ELR (cell line): ENCODE measurements at regions not wholly inside any gene's neighbourhood (a gene's known extent, or its start where the extent isn't known, plus 50 kb on each side); places are given as distances from the start of the nearest gene placed in this dataset.
"Not testable (repeated sequence)": the region's sequence is repeated elsewhere in the genome, so short reads cannot be mapped to it uniquely, and the experiment has no call there.

Experiments used
- DNase-seq: peaks from one replicate; pipeline ENCODE4 v3.0.0-alpha.2; 2015; ENCODE audit warnings: low read depth

DNA sequence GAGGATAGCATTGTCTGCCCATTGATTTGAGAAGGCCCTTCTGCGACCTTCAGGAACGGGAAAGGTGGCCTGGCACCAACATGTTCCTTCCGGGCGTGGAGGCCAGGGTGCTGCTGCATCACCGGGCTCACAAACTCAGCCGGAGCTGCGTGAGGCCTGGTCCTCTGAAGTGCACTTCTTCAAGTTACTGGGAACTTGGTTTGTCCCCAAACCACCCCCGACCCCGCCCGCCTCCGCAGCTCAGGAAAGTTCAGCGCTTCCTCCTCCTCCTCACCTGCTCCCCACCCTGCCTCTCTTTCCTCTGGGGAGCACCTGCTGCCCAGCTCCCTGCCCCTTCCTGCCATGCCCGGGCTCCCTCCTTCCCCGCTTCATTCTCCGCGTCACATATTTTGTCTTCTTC is 116.0 kb upstream of the LRPAP1 start:
- DNase-seq: no peak

DNA sequence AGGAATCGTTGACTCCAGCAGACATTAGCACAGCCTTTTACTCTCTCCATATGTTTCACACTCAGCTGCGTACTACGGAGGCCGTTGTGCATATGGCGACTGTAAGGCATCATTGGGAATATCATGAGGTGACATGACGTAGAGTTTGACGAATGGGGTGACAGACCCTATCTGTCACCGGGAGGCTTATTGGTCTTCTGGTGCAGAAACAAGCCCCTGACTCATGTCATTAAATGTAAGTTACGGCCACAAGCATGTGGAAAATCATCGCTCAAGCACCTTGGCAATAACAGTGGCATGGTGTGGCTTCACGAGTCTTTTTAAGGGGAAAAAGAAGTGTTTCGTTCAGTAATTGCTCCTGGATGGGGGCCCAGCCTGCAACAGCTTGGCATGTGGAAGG is 115.2 kb upstream of the LRPAP1 start:
- no peak for DNase-seq

DNA sequence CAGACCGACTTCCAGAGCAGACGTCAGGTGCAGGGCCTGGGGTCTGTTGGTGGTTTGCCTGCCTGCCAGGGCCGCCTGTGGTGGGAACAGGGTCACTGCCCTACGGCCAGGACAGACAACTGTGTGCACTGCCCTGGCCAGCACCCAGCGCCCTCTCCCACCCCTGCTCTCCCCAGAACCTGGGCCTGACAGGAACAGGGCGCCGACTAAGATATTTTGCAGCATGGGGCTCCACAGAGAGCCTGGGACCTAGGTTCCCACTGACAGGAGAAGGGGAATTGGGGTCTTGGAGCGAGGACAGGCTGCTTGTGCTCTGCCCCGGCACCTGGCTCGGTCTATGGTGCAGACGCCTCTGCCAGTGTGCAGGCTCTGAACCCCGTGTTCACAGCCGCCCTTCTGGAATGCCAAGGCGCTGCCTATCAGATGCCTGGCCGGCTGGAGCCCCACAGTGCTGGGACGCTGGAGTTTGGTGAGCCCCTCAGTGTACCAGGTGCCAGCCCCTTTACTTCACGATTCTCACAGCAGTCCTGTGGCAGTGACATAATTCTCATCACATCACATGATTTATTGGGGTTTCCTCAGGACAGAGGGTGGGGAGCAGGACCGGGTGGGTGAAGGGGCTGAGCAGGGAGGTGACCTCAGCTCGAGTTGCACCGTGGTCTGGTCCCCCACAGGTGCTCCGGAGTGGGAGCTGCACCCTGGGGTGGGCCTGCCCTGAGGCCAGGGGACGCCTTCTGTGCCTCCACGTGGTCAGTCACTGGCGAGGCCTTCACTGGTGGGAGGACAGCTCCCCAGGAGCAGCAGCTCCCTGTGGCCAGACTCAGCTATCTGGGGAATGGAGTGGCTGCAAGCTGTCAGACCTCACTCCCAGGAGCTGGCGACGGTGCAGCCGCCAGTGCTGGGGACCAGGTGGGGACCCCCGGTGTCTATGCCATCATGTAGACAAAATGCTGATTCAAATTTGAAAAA is 113.8 kb upstream of the LRPAP1 start:
- DNase-seq: no peak

DNA sequence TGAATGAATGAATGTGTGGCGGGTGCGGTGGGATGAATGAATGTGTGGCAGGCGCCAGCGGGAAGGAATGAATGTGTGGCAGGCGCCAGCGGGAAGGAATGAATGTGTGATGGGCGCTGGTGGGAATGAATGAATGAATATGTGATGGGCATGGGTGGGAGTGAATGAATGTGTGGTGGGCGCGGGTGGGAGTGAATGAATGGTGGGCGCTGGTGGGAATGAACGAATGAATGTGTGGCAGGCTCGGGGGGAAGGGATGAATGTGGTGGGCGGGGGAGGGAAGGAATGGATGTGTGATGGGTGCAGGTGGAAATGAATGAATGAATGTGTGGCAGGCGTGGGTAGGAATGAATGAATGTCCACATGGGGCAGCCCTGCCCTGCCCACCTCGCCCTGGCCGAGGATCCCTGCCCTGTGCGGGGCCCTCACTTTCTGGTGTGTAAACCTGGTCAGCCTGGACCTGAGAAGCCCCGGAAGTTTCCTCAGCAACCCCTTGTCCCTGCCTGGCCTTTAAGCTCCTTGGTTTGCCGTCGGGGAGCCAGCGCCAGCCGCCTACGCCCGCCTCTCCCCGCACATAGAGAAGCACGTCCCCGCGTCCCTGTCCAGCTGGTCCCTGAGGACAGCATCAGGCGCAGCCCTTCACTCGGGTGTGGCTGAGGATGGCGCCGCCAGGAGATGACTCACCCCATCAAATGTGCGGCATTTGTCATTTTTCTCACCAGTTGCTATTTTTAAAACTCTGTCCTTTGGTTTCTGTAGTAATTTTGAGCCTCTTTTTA is 112.8 kb upstream of the LRPAP1 start:
- peak; percentile 57 for DNase-seq

DNA sequence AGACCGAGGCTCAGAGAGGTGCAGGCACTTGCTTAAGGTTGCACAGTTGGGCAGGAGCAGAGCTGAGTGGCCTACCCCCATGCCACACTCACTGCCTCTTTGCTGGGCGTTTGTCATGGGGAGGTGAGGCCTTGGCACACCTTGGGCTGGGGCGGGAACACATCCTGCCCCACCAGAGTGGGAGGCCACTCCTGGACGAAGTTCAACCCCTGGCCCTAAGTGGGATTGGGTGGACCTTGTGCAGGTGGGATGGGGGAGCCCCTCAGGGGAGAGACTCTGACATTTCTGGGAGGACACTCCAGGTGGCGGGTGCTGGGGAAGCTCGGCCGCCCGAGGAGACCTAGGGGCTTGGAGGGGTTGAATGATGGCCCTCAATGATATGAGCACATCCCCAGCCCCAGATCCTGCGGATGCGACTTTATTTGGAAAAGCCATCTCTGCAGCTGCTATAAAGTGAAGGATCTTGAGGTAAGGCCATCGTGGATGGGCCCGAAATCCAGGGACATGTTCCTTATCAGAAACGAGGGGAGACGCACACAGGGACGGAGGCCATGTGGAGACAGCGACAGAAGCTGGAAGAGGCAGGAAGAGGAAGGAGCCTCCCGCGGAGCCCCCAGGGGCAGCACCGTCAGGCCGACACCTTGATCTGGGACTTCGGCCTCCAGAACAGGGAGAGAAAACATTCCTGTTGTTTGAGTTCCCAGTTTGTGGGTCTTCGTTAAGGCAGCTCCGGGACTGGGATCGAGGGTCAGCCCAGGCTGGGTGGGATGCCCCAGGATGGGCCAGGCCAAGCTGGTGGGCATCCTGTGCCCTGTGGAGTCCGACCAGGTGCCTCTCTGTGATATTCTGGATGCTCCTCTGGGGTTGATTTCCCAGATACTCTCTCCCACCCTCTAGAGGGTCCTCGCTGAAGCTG is 111.6 kb upstream of the LRPAP1 start:
- no peak for DNase-seq

DNA sequence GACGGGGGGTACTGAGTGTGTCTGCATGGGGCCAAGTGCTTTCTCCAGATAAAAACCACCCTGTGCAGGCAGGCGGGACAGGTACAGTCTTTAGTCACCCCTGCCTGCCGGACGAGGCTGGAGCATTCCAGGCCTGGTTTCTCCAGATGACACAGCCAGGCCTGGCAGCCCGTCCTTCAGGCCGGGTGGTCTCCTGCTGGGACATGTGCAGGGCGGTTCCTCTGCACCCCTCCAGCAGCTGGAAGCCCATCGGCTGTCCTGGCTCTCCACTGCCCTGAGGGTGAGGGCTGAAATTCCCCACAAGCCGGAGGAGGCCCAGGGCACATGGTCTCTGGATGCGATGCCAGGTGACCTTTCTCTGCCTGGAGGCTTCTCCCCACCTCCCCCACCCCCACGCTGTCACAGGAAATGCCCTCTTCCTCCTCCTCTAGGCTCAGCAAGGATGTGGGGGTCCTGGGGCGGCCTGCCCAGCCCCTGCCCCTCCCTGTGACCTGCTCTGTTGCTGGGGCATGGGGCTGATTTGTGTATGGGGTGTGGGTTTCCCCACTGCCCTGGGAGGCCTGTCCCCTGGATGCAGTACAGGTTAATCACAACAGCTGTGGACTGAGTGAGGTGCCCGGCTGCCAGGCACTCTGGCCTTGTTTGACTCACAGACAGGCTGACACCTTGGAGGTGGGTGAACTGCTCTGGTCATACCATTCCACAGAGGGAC is 110.7 kb upstream of the LRPAP1 start:
- no peak for DNase-seq

DNA sequence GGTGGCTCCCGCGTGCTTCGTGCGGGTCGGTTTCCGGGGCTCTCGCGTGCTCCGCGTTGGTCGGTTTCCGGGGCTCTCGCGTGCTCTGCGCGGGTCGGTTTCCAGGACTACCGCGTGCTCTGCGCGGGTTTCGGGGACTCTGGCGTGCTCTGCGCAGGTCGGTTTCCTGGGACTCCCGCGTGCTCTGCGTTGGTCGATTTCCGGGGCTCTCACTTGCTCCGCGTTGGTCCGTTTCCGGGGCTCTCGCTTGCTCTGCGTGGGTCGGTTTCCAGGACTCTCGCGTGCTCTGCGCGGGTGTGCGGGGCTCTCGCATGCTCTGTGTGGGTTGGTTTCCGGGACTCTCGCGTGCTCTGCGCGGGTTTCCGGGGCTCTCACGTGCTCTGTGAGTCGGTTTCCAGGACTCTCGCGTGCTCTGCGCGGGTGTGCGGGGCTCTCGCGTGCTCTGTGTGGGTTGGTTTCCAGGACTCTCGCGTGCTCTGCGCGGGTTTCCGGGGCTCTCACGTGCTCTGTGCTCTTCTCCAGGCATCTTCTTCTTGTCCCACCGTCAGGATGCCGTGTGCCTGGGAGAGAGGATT is 109.9 kb upstream of the LRPAP1 start:
- DNase-seq: no peak

DNA sequence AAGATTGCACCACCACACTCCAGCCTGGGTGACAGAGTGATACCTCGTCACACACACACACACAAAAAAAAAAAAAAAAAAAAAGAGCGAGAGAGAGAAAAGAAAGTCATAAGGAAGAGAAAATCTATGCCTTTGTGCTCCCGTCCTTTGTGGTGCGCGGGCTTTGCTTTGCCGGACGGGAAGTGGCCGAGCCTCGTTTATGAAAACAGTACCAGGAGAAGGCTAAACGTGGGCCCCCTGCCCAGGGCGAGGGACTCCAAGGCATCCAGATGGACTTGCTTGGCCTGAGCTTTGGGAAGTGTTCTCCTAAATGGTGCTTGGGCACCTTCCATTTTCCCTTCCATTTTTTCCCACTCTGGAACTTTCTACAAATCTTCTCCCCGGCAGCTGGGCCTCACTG is 109.3 kb upstream of the LRPAP1 start:
- no peak for DNase-seq

DNA sequence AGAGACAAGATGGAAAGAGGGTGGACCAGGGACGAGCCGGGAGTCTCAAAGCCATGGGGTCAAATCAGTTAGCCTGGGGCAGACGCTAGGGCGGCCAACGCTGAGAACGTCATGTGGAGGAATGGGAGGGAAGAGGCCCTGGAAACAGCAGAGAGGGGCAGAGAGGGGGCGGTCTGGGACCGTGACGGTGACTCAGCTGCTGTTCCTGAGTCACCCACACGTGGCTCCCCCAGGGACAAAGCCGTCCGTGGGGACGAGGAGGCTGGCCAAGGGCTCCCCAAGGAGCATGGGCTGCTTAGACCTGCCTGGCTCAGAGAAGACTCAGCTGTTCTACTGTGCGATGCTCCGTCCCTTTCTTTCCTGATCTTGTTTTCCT is 108.4 kb upstream of the LRPAP1 start:
- DNase-seq: peak; percentile 29

DNA sequence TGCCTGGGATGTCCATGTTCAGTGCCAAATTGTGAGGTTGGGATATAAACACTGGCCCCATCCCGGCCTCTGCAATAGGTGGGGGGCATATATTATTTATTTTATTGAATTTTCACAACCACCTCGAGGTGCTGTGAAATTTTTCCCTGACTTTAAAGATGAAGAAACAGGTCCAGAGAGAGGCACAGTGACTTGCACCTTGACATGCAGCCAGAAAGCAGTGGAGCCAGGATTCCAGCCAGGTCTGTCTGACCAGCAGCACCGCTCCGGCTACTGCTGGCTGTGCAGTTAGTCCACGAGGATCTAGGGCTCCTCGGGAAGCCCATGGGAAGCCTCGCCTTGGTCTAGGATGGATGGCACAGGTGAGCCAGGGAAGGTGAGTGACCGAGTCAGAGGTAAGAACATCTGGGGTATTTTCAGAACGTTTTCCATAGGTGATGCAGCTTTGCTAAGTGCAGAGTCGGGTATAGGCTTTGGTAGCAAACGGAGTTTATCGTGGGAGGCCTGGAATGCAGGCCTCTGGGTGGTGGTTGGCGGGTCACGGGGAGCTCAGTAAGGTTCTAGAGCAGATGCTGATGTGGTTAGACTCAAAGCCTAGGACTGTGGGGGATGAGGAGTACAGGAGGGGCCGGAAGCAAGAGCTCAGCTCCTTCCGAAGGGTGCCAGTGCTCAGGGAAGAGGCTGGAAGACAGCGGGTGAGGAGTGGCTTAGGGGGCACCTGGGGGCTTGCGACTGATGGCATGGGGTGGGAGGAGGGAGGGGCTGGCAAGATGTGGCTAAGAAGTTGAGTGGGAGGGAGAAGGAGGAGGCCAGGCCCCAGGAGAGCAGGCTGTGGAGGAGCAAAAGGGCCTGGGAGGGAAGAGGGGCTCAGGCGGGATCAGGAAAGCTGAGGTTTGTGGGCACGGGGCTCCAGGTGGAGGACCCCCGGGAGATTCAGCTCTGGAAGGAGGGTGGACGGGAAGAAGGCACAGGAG is 107.7 kb upstream of the LRPAP1 start:
- DNase-seq: no peak

DNA sequence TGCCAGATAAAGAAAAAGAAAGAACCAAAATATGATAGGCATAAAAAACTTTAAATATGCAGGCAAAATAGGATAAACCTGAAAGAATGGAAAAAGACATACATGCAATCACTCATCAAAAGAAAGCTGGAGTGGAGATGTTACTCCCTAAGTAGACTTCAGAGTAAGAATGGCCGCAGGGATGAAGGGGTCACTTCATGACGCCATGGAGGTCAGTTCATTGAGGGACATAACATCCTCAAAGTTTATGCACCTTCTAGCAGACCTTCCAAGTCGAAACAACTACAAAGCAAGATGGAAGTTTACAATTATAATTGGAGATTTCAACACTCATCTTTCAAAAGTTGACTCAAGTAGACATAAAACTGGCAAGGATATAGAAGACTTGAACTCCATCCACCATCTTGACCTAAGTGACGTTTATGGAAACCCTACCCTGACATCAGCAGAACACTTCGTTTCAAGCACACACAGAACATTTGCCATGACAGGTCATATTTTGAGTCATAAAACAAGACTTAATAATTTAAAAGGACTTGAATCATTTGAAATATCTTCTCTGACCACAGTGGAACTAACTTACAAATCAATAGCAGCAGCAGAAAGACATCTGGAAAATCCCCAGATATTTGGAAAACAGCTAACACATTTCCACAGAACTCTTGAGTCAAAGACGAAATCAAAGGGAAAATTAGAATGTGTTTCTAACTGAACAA is 106.0 kb upstream of the LRPAP1 start:
- no peak for DNase-seq

DNA sequence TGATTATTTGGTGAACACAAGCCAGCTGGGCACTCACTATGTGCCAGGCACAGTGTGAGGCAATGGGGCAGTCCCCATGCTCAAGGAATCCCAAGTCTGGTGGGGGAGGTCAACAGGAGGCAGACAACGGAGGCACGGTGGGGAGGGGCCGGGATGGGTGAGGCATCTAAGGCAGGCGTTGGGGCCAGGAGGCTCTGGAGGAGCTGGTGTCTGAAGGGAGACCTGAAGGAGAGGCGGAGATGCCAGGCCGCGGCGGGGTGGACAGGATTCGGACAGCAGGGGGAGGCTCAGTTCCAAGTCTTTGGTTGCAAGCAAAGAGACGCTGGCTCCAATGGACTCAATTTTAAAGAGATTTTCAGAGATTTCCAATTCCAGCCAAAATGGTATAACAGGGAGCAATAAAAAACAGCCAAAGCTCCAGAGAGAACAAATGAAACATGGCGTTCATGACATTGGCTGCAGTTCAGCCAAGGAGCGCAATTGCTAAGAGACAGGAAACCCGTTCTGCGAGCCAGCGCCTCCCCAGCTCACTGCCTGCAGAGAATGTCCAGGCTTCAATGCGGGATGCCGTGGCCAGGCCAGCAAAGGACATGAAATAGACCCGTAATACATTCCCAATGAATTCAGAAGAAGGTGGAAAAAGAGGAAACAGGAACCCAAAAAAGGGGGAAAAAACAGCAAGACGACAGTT is 105.2 kb upstream of the LRPAP1 start:
- no peak for DNase-seq

DNA sequence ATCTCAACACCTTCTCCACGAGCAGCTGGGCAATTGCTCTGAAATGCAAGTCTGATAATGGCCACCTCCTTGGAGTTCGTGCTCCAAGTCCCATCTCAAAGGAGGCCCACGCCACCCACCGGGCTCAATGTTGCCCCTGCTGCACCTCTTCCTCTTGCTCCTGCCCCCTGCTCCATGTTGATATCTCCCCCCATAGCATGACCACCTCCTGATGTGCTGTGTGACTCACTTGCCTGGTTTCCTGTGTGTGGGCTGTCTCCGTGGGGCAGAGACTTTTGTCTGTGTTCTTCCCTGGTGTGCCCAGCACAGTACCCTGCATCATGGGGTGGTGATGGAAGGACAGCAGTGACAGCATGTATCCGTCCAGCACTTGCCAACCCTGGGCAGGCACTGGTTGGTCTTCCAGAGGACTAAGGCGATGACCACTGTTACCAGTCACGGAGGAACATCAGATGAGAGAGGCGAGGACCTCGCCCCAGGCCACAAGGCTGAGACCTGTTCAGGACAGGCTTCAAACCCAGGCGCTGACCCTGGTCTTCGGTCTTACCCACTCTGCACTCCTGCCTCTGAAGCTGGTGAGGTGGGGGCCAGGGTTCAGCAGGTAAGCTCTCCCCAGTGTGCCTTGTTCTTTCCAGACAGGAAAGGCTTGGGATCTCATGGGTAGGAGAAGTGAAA is 104.6 kb upstream of the LRPAP1 start:
- no peak for DNase-seq

DNA sequence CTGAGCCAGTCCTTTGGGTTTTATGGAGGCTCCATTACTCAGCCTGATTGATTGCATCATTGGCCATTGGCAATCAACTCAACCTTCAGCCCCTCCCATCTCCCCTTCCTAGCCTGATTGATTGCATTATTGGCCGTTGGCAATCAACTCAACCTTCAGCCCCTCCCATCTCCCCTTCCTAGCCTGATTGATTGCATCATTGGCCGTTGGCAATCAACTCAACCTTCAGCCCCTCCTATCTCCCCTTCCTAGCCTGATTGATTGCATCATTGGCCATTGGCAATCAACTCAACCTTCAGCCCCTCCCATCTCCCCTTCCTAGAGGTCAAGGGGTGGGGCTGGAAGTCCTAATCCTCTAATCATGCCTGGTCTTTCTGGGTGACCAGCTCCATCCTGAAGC is 103.8 kb upstream of the LRPAP1 start:
- DNase-seq: not testable (repeated sequence)

DNA sequence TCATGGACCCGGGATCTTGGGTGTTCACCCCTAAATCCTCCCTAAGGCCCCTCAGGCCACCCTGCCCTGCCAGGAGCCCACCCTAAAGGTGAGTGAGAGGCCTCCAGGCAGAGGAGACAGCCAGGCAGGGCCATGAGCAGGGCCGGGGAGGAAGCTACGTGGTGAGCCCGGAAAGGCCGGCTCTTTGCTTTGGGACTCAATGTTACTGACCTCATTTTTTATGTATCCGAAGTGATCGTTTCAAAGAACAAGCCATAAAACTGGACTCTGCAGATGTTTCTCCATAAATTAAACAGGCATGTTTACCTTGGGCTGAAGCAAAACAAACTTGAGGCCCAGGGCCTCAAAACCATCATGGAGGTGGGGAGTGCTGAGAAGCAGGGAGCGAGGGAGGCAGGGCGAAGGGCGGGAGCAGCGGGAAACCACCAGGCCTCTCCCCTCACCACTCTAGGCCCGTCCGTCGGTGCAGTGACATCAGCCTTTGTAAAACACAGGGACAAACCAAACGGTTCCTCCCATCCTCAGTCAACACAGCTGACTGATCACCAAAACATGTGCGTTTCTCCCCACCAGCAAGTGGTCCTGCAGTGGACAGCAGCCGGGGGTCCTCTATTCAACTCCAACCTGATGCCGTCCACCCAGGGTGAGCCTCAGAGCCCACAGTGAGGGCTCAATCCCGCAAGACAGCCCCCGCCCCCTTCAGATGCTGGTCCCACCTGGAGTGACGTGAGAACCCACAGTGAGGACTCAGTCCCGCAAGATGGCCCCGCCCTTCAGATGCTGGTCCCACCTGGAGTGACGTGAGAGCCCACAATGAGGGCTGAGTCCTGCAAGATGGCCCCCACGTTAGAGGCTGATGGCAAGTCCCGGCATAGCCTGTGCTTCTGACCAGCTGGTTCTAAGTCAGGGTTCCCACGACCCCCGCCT is 102.9 kb upstream of the LRPAP1 start:
- no peak for DNase-seq

DNA sequence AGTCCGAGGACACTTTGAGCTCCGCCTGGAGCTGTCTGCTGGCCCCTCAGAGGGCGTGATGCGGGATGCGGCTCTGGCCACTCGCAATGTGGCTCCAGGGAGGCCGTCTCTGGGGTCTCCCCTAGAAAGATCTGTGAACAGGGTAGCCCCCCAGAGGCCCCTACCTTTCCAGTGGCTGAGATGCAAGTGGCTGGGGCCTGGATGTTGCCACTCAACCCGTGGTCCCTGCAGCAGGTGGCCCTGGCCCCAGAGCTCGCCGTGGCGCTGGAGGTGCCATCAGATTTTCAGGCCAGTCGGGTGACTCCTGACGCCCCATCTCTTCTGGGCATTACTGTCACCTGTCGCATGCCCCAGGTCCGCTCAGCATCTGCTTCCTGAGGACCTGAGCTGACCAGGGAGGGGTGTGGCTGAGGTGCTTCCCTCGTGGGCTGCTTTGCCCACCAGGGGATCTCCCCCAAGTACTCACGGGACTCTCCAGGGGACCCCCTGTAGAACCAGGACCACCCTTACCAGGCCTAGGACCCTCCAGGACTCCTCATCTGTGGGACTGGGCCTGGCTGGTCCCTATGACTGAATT is 102.1 kb upstream of the LRPAP1 start:
- no peak for DNase-seq

DNA sequence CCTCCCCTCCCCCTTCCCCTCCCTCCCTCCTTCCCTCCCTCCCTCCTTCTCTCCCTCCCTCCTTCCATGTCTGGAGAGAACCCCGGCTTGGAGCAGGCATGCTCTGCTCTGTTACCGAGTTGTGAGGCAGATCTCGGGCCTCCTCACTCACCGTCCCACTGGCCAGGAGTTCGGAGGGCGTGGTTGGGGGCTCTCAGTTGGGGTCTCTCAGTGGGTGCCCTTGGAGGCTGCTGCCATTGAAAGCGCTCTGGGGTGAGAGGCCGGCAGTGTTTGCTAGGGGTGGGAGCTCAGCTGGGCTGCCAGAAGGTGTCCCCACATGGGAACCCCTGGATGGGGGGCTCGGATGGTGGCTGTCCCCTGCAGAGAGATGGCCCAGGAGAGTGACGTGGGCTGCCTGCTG is 101.1 kb upstream of the LRPAP1 start:
- DNase-seq: not testable (repeated sequence)
